ENCODE measurements at regions not wholly inside any gene's neighbourhood (a gene's known extent, or its start where the extent isn't known, plus 50 kb on each side); places are given as distances from the start of the nearest gene placed in this dataset.

- TF ChIP-seq RAD21 (IDR thresholded peaks at IDR 0.05; ENCODE audit: low read depth) (no peak), TAF1 (IDR thresholded peaks at IDR 0.05; ENCODE audit: low read depth) (no peak), YY1 (IDR thresholded peaks at IDR 0.05; ENCODE audit: low read depth) (no peak), TEAD4 (IDR thresholded peaks at IDR 0.05) (no peak), FOXM1 (IDR thresholded peaks at IDR 0.05; ENCODE audit: borderline replicate concordance, low read depth) (no peak), NFIC (IDR thresholded peaks at IDR 0.05) (no peak), EGR1 (IDR thresholded peaks at IDR 0.05) (no peak)
Observed at GRCh38 chr1:216826214-216826613, 103.0 kb upstream of the ESRRG start.

GRCh38 chr1:216825557-216825956, 102.3 kb upstream of the ESRRG start:
- TF ChIP-seq YY1 (IDR thresholded peaks at IDR 0.05; ENCODE audit: low read depth): no peak
- TF ChIP-seq, protein P1, sequence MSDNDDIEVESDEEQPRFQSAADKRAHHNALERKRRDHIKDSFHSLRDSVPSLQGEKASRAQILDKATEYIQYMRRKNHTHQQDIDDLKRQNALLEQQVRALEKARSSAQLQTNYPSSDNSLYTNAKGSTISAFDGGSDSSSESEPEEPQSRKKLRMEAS (IDR thresholded peaks at IDR 0.05): no peak
- no peak for TF ChIP-seq TEAD4 (IDR thresholded peaks at IDR 0.05)
- TF ChIP-seq TCF12 (IDR thresholded peaks at IDR 0.05; ENCODE audit: low read depth): no peak
- TF ChIP-seq ZBTB7A (IDR thresholded peaks at IDR 0.05; ENCODE audit: low read depth): no peak
- TF ChIP-seq CREB1 (IDR thresholded peaks at IDR 0.05; ENCODE audit: low read depth): no peak
- TF ChIP-seq EGR1 (IDR thresholded peaks at IDR 0.05): no peak
- no peak for TF ChIP-seq TAF1 (IDR thresholded peaks at IDR 0.05; ENCODE audit: low read depth)
- no peak for TF ChIP-seq REST (IDR thresholded peaks at IDR 0.05; ENCODE audit: low read depth)
- TF ChIP-seq FOXM1 (IDR thresholded peaks at IDR 0.05; ENCODE audit: borderline replicate concordance, low read depth): no peak
- no peak for TF ChIP-seq EP300 (IDR thresholded peaks at IDR 0.05; ENCODE audit: borderline replicate concordance)
- no peak for TF ChIP-seq USF1 (IDR thresholded peaks at IDR 0.05)
- no peak for TF ChIP-seq RAD21 (IDR thresholded peaks at IDR 0.05; ENCODE audit: low read depth)
- TF ChIP-seq NFIC (IDR thresholded peaks at IDR 0.05): no peak
- no peak for TF ChIP-seq CEBPB (IDR thresholded peaks at IDR 0.05)

- TF ChIP-seq YY1 (IDR thresholded peaks at IDR 0.05; ENCODE audit: low read depth): no peak
- no peak for TF ChIP-seq EP300 (IDR thresholded peaks at IDR 0.05; ENCODE audit: borderline replicate concordance)
- no peak for TF ChIP-seq CEBPB (IDR thresholded peaks at IDR 0.05)
- no peak for TF ChIP-seq CREB1 (IDR thresholded peaks at IDR 0.05; ENCODE audit: low read depth)
- TF ChIP-seq EGR1 (IDR thresholded peaks at IDR 0.05): no peak
- TF ChIP-seq NFIC (IDR thresholded peaks at IDR 0.05): no peak
- no peak for TF ChIP-seq RAD21 (IDR thresholded peaks at IDR 0.05; ENCODE audit: low read depth)
Observed at GRCh38 chr1:216824511-216824910, 101.3 kb upstream of the ESRRG start.

DNA sequence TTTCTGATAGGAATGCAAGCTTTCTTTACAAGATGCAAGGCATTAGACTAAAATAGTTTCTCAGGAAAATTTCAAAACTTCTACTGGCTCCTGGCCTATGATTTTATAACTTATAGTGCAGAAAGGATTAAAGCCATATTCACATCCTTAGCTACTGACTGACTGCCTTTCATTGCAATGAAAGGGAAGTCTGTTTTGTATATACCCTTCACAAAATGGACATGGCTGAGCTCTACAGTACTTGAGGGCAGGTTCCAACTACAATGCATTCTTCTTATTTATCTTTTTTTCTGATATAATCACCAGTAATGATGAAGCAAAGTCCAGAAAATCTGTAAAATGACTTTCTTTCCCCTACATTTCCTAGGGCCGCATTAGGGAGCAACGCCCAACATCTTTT, 100.5 kb upstream of the ESRRG start:
- TF ChIP-seq EGR1 (IDR thresholded peaks at IDR 0.05) (no peak), REST (IDR thresholded peaks at IDR 0.05; ENCODE audit: low read depth) (no peak), YY1 (IDR thresholded peaks at IDR 0.05; ENCODE audit: low read depth) (no peak), FOXM1 (IDR thresholded peaks at IDR 0.05; ENCODE audit: borderline replicate concordance, low read depth) (no peak), TEAD4 (IDR thresholded peaks at IDR 0.05) (no peak), CREB1 (IDR thresholded peaks at IDR 0.05; ENCODE audit: low read depth) (no peak), NFIC (IDR thresholded peaks at IDR 0.05) (no peak), TAF1 (IDR thresholded peaks at IDR 0.05; ENCODE audit: low read depth) (no peak)
- TF ChIP-seq, protein P1 (IDR thresholded peaks at IDR 0.05): no peak

DNA sequence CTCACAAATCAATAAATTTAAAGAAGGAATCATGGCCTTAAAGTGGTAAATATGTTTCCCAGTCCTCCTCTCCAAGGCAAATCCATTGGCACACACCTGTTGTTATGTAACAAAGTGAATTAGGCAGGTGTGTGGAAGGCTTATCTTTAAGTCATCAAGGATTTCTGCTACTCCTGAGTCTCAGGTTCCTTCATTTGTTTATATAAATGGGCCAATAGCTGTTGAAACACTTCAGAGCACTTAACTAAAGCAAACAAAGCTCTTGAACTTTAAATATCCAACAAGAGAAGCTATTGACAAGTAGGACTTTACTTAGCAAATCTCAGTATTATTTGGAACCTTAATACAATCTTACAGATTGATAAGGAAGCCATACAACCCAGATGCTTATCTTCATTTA, 99.3 kb upstream of the ESRRG start:
- TF ChIP-seq TAF1 (IDR thresholded peaks at IDR 0.05; ENCODE audit: low read depth) (no peak), RAD21 (IDR thresholded peaks at IDR 0.05; ENCODE audit: low read depth) (no peak), USF1 (IDR thresholded peaks at IDR 0.05) (no peak)

DNA sequence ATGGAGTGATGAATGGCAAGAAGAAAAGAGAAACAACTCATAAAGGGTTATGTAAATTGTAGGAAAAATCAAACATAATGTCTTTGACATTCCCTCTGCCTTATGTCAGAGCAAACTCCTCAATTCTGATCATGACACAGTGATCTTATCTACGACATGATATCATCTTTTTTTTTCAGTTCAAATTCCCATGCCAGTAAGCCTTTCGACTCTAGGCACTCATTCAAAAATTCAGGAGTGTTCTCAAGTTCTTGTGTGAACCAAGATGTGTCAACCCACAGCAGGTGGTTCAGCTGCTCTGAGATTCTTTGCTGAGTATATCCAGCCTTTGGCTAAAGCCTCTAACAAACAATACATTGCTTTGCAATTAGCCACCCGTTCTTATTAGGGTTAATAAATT, 97.1 kb upstream of the ESRRG start:
- TF ChIP-seq CREB1 (IDR thresholded peaks at IDR 0.05; ENCODE audit: low read depth) (no peak), EGR1 (IDR thresholded peaks at IDR 0.05) (no peak), REST (IDR thresholded peaks at IDR 0.05; ENCODE audit: low read depth) (no peak), NFIC (IDR thresholded peaks at IDR 0.05) (no peak), TEAD4 (IDR thresholded peaks at IDR 0.05) (no peak), TAF1 (IDR thresholded peaks at IDR 0.05; ENCODE audit: low read depth) (no peak)
